ENCODE measurements at regions not wholly inside any gene's neighbourhood (a gene's known extent, or its start where the extent isn't known, plus 50 kb on each side); places are given as distances from the start of the nearest gene placed in this dataset.

DNA sequence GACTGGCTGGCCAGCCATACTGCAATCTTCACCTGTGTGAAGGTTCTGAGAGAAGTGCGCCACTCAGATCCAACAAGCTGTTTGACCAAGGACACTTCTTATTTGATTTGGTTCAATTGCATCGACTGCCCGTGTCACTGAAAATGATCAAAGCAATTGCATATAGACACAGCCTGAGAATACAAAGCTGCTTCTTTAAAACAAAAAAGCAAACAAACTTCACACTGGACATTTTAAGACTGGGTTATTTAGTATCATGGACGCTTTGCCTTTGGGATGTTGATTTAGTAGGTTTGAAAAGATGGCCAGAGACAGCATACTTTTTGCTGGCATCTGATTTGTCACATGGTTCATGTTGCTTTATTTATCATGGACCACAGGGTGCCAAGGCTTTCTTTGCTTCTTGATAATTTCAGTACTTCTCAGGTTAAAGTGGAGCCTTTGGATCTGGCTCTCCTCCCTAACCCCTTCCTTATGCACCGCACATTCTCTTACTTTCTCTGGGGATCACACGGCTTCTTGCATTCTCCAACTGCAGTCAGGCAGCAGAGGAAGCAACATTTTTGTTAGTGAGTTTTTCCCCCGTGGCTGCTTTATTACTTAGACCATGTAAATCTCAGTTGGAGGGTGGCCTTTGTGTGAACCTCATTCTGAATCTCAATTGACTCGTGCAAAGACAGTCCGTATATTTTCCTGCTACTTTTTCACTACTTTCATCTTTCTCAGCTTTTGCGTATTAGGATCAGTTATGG lies 151.0 kb downstream of the CD47 start:
- Mint-ChIP-seq H3K9me3 (no peaks in the 10 kb centered on the region), H3K36me3 (no peaks in the 10 kb centered on the region), H3K4me3 (no peak overlapping the region), H3K27ac (no peak overlapping the region), H3K27me3 (ENCODE audit: low read depth in 3 of 3) (peaks cover 0 to 2% (median 0%) of the 10 kb centered on the region in 3 donors), H3K4me1 (peaks cover 7% of the 10 kb centered on the region)
- Histone ChIP-seq H4K20me1 (ENCODE audit: insufficient read depth, low read length) (no peaks in the 10 kb centered on the region), H3K36me3 (replicated peaks in 1 of 2; ENCODE audit: control insufficient read depth in 1 of 2, insufficient read depth in 2 of 2, low read length in 2 of 2) (no peaks in the 10 kb centered on the region), H3K4me2 (replicated peaks; ENCODE audit: extremely low read depth, low read length, poor library complexity, severe bottlenecking) (no peak overlapping the region), H3K9me3 (replicated peaks in 1 of 2; ENCODE audit: control insufficient read depth in 1 of 2, insufficient read depth in 1 of 2, low read length in 2 of 2) (no peaks in the 10 kb centered on the region), H3K4me1 (ENCODE audit: control insufficient read depth in 1 of 2, insufficient read depth in 2 of 2, low read length in 2 of 2) (peaks cover 0 to 6% of the 10 kb centered on the region in 2 donors), H3K4me3 (replicated peaks in 1 of 3; ENCODE audit: low read depth in 2 of 3, low read length in 3 of 3) (no peak overlapping the region), H3K79me2 (ENCODE audit: insufficient read depth, low read length) (no peaks in the 10 kb centered on the region), H2AFZ (ENCODE audit: insufficient read depth, low read depth, low read length, poor library complexity, severe bottlenecking) (no peak overlapping the region), H3K27me3 (ENCODE audit: control insufficient read depth in 2 of 2, insufficient read depth in 2 of 2, low read length in 2 of 2) (peaks cover 0 to 2% of the 10 kb centered on the region in 2 donors), H3K27ac (ENCODE audit: low read depth in 1 of 2, low read length in 2 of 2) (no peak overlapping the region), H3K9ac (ENCODE audit: insufficient read depth, low read length, poor library complexity, severe bottlenecking) (no peak overlapping the region)
- TF ChIP-seq, protein P1, sequence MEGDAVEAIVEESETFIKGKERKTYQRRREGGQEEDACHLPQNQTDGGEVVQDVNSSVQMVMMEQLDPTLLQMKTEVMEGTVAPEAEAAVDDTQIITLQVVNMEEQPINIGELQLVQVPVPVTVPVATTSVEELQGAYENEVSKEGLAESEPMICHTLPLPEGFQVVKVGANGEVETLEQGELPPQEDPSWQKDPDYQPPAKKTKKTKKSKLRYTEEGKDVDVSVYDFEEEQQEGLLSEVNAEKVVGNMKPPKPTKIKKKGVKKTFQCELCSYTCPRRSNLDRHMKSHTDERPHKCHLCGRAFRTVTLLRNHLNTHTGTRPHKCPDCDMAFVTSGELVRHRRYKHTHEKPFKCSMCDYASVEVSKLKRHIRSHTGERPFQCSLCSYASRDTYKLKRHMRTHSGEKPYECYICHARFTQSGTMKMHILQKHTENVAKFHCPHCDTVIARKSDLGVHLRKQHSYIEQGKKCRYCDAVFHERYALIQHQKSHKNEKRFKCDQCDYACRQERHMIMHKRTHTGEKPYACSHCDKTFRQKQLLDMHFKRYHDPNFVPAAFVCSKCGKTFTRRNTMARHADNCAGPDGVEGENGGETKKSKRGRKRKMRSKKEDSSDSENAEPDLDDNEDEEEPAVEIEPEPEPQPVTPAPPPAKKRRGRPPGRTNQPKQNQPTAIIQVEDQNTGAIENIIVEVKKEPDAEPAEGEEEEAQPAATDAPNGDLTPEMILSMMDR (IDR thresholded peaks at IDR 0.05), result no peak
- WGBS (ENCODE audit: insufficient coverage), result 100% methylated on average over 1 of the region's 10 CpGs
- DNase-seq, result no peak
- intact Hi-C loops (cut with micrococcal nuclease), result loop anchor here in 1 of 2 donors (10.0 kb wide), 1 partner anchor 95 kb away; no protein-coding TSS in a partner anchor

DNA sequence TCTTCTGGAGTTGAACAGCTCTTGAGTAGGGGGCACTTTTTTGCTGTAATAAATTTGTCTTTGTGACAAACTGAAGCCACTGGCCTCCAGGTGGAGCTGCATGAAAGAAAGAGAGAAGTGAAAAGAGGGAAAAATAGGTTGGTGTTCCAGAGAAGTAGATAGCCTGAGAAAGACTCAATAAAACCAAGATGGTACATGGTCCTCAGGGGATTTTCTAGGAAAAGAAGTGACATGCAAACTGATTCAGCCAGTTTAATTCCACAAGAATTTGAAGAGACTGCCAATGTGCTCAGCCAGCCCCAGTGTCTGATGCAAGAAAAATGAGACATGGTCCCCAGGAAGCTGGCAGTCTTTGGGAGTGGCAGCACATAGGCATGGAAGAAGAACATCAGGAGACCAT lies 152.7 kb downstream of the CD47 start:
- Histone ChIP-seq H3K27me3 (ENCODE audit: control insufficient read depth in 2 of 2, insufficient read depth in 2 of 2, low read length in 2 of 2) (peaks cover 0 to 2% of the 10 kb centered on the region in 2 donors), H2AFZ (ENCODE audit: insufficient read depth, low read depth, low read length, poor library complexity, severe bottlenecking) (no peak overlapping the region), H3K9ac (ENCODE audit: insufficient read depth, low read length, poor library complexity, severe bottlenecking) (no peak overlapping the region), H4K20me1 (ENCODE audit: insufficient read depth, low read length) (no peaks in the 10 kb centered on the region), H3K4me3 (replicated peaks in 1 of 3; ENCODE audit: low read depth in 2 of 3, low read length in 3 of 3) (no peak overlapping the region), H3K9me3 (replicated peaks in 1 of 2; ENCODE audit: control insufficient read depth in 1 of 2, insufficient read depth in 1 of 2, low read length in 2 of 2) (peaks cover 0 to 5% of the 10 kb centered on the region in 2 donors), H3K4me2 (replicated peaks; ENCODE audit: extremely low read depth, low read length, poor library complexity, severe bottlenecking) (no peak overlapping the region), H3K4me1 (ENCODE audit: control insufficient read depth in 1 of 2, insufficient read depth in 2 of 2, low read length in 2 of 2) (no peaks in the 10 kb centered on the region), H3K27ac (ENCODE audit: low read depth in 1 of 2, low read length in 2 of 2) (no peak overlapping the region), H3K79me2 (ENCODE audit: insufficient read depth, low read length) (no peaks in the 10 kb centered on the region), H3K36me3 (replicated peaks in 1 of 2; ENCODE audit: control insufficient read depth in 1 of 2, insufficient read depth in 2 of 2, low read length in 2 of 2) (no peaks in the 10 kb centered on the region)
- Mint-ChIP-seq H3K4me1 (peaks cover 4% of the 10 kb centered on the region), H3K36me3 (peaks cover 0 to 2% of the 10 kb centered on the region in 2 donors), H3K27ac (no peak overlapping the region), H3K9me3 (peaks cover 3 to 5% (median 5%) of the 10 kb centered on the region in 7 donors), H3K27me3 (ENCODE audit: low read depth in 3 of 3) (peaks cover 0 to 2% (median 0%) of the 10 kb centered on the region in 3 donors), H3K4me3 (no peak overlapping the region)
- DNase-seq, result peak in 2 of 3 donors; percentile 16 to 23
- TF ChIP-seq, protein P1 (IDR thresholded peaks at IDR 0.05), result peak; percentile 47
- intact Hi-C loops (cut with micrococcal nuclease), result loop anchor here in 1 of 2 donors (10.0 kb wide), 1 partner anchor 97 kb away; no protein-coding TSS in a partner anchor
